H1 (cell line): ENCODE measurements at regions not wholly inside any gene's neighbourhood (a gene's known extent, or its start where the extent isn't known, plus 50 kb on each side); places are given as distances from the start of the nearest gene placed in this dataset.

Experiments used
- SIN3A ChIP-seq, 2 experiments: IDR thresholded peaks in 1 of 2; conservative IDR thresholded peaks in 1 of 2; 2 replicates each; pipeline ENCODE4 v1.6.1; 2011 to 2012; ENCODE audit warnings: low read length in 2 of 2, improper control_type of control experiment in 1 of 2, low read depth in 1 of 2, mild to moderate bottlenecking in 1 of 2
- TF ChIP-seq, protein P1 (sequence below): fragments of 300-600 bp; sonication (generic); IDR thresholded peaks from 2 replicates; pipeline ENCODE4 v1.7.1; 2012; ENCODE audit warnings: low read length, moderate library complexity, mild to moderate bottlenecking, inconsistent platforms; ENCODE audit not compliant: insufficient replicate concordance

DNA sequence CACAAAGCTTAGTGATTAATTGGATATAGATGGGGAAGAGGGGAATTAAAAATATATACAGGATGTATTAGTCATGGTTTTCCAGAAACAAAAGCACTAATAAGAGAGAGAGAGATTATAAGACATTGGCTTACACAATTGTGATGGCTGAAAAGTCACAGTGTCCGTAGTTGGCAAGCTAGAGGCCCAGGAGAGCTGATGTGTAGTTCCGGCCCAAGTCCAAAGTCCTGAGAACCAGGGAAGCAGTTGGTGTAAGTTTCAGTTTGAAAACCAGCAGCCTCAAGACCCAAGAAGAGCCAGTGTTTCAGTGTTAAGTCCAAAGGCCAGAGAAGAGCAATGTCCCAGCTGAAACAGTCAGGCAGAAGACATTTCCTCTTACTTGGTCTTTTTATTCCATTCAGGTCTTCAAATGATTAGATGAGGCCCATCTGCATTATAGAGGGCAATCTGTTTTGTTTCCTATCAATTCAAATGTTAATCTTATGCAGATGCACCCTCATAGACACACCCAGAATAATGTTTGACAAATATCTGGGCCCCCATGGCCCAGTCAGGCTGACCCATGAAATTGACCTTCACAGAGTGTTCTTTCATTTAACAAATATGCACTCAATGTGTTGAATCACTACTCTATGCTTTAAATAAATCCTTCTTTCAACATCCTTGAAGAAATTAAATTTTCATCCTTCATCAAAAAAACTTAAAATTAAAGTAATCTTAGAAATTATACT, 67.2 kb upstream of the DIO2 start (continued):
- TF ChIP-seq, protein P1, sequence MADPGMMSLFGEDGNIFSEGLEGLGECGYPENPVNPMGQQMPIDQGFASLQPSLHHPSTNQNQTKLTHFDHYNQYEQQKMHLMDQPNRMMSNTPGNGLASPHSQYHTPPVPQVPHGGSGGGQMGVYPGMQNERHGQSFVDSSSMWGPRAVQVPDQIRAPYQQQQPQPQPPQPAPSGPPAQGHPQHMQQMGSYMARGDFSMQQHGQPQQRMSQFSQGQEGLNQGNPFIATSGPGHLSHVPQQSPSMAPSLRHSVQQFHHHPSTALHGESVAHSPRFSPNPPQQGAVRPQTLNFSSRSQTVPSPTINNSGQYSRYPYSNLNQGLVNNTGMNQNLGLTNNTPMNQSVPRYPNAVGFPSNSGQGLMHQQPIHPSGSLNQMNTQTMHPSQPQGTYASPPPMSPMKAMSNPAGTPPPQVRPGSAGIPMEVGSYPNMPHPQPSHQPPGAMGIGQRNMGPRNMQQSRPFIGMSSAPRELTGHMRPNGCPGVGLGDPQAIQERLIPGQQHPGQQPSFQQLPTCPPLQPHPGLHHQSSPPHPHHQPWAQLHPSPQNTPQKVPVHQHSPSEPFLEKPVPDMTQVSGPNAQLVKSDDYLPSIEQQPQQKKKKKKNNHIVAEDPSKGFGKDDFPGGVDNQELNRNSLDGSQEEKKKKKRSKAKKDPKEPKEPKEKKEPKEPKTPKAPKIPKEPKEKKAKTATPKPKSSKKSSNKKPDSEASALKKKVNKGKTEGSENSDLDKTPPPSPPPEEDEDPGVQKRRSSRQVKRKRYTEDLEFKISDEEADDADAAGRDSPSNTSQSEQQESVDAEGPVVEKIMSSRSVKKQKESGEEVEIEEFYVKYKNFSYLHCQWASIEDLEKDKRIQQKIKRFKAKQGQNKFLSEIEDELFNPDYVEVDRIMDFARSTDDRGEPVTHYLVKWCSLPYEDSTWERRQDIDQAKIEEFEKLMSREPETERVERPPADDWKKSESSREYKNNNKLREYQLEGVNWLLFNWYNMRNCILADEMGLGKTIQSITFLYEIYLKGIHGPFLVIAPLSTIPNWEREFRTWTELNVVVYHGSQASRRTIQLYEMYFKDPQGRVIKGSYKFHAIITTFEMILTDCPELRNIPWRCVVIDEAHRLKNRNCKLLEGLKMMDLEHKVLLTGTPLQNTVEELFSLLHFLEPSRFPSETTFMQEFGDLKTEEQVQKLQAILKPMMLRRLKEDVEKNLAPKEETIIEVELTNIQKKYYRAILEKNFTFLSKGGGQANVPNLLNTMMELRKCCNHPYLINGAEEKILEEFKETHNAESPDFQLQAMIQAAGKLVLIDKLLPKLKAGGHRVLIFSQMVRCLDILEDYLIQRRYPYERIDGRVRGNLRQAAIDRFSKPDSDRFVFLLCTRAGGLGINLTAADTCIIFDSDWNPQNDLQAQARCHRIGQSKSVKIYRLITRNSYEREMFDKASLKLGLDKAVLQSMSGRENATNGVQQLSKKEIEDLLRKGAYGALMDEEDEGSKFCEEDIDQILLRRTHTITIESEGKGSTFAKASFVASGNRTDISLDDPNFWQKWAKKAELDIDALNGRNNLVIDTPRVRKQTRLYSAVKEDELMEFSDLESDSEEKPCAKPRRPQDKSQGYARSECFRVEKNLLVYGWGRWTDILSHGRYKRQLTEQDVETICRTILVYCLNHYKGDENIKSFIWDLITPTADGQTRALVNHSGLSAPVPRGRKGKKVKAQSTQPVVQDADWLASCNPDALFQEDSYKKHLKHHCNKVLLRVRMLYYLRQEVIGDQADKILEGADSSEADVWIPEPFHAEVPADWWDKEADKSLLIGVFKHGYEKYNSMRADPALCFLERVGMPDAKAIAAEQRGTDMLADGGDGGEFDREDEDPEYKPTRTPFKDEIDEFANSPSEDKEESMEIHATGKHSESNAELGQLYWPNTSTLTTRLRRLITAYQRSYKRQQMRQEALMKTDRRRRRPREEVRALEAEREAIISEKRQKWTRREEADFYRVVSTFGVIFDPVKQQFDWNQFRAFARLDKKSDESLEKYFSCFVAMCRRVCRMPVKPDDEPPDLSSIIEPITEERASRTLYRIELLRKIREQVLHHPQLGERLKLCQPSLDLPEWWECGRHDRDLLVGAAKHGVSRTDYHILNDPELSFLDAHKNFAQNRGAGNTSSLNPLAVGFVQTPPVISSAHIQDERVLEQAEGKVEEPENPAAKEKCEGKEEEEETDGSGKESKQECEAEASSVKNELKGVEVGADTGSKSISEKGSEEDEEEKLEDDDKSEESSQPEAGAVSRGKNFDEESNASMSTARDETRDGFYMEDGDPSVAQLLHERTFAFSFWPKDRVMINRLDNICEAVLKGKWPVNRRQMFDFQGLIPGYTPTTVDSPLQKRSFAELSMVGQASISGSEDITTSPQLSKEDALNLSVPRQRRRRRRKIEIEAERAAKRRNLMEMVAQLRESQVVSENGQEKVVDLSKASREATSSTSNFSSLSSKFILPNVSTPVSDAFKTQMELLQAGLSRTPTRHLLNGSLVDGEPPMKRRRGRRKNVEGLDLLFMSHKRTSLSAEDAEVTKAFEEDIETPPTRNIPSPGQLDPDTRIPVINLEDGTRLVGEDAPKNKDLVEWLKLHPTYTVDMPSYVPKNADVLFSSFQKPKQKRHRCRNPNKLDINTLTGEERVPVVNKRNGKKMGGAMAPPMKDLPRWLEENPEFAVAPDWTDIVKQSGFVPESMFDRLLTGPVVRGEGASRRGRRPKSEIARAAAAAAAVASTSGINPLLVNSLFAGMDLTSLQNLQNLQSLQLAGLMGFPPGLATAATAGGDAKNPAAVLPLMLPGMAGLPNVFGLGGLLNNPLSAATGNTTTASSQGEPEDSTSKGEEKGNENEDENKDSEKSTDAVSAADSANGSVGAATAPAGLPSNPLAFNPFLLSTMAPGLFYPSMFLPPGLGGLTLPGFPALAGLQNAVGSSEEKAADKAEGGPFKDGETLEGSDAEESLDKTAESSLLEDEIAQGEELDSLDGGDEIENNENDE: no peak
- TF ChIP-seq SIN3A (conservative IDR thresholded peaks at IDR 0.05 in 1 of 2, IDR thresholded peaks at IDR 0.05 in 1 of 2; ENCODE audit: low read depth in 1 of 2, low read length in 2 of 2): no peak
